GM12801 (cell line): ENCODE measurements at regions not wholly inside any gene's neighbourhood (a gene's known extent, or its start where the extent isn't known, plus 50 kb on each side); places are given as distances from the start of the nearest gene placed in this dataset.

Source experiments
- TF ChIP-seq, protein P1 (sequence below): IDR thresholded peaks from one replicate; pipeline ENCODE4 v1.5.1; 2011; ENCODE audit warnings: control low read depth; ENCODE audit not compliant: insufficient read length; ENCODE audit errors: extremely low read depth

- TF ChIP-seq, protein P1, sequence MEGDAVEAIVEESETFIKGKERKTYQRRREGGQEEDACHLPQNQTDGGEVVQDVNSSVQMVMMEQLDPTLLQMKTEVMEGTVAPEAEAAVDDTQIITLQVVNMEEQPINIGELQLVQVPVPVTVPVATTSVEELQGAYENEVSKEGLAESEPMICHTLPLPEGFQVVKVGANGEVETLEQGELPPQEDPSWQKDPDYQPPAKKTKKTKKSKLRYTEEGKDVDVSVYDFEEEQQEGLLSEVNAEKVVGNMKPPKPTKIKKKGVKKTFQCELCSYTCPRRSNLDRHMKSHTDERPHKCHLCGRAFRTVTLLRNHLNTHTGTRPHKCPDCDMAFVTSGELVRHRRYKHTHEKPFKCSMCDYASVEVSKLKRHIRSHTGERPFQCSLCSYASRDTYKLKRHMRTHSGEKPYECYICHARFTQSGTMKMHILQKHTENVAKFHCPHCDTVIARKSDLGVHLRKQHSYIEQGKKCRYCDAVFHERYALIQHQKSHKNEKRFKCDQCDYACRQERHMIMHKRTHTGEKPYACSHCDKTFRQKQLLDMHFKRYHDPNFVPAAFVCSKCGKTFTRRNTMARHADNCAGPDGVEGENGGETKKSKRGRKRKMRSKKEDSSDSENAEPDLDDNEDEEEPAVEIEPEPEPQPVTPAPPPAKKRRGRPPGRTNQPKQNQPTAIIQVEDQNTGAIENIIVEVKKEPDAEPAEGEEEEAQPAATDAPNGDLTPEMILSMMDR = no peak
Measured at GRCh38 chr17:33749171-33749570, 456.1 kb upstream of the ASIC2 start.

DNA sequence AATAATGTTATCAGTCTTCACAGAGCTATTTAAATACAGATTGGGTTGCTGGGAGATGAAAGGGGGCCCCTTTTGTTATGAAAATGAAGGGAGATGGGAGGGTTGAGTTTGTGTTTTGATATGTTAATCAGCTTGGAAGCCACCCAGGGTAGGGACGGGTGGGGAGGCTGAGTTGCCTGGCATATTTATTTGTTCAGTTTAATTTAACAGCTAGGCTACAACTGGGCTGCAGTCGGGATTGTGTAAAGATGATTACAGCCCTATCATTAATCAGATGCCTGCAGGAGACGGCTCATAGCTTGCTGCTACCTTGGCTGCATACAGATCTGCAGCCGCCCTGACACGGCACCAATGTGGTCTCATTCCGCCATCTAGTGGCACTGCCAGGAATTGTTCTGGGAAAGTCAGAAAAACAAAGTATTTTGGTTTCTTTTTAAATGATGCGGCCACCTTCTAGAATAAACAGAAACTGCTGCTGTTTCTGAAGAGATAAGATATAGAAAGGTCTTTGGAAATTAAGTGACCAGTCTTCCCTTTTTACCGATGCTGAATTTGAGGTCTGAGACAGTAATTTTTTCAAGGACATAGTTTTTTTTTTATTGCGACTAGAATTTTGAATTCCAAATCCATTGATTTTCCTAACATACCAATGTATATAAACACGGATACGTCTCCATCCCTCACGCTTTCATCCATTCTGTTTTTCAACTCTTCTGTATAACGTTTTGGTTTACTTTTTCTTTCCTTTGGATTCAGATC lies 458.0 kb upstream of the ASIC2 start:
- TF ChIP-seq, protein P1 = peak; percentile 25

- TF ChIP-seq, protein P1 = no peak
Measured at GRCh38 chr17:33751702-33752065, 458.6 kb upstream of the ASIC2 start.

GRCh38 chr17:33753452-33753851 lies 460.4 kb upstream of the ASIC2 start:
- TF ChIP-seq, protein P1 = no peak

DNA sequence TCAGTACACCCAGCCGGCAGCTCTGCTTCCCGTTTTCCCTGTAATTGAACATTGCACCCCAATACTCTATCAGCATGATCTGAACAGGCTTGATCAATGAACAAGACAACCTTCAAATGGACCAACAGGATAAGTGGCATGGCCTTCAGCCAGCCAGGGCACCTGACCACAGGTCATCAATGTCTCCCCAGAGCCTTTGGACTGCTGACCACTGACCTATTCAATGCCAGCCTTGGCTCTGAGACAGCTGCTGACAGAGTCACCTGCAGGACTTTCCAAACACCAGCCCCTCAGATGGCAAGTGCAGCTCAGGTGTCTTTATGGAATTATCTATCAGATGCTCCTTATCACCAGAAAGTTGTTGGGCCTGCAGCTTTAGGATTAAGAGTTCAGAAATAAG lies 462.9 kb upstream of the ASIC2 start:
- TF ChIP-seq, protein P1 = no peak

DNA sequence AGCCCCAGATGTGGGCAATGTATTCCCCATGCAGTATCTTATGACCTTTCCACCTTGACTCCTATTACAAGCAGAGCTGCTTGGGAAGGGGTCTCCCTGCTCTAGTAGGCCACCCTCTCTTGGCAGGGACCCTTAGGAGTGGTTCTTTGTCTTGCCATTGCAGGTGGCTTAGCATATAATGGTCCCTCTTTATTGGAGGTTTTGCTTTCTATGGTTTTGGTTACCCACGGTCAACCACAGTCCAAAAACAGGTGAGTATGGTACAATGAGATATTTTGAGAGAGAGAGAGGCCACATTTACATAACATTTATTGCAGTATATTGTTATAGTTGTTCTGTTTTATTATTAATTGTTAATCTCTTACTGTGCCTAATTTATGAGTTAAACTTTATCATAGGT lies 472.8 kb upstream of the ASIC2 start:
- TF ChIP-seq, protein P1 = no peak

GRCh38 chr17:33766721-33767120 lies 473.6 kb upstream of the ASIC2 start:
- TF ChIP-seq, protein P1 = no peak
